NCI-H2227 treated with DMSO at 0.1 percent for 48 hours (cell line): ENCODE measurements at regions not wholly inside any gene's neighbourhood (a gene's known extent, or its start where the extent isn't known, plus 50 kb on each side); places are given as distances from the start of the nearest gene placed in this dataset.
"Not testable (repeated sequence)": the region's sequence is repeated elsewhere in the genome, so short reads cannot be mapped to it uniquely, and the experiment has no call there.

ENCODE experiments used
- DNase-seq: peaks from one replicate; lab custom pipeline; 2025; lab: John Stamatoyannopoulos, UW

GRCh38 chr3:104132566-104133403 lies 1233.9 kb upstream of the ALCAM start:
- no peak for DNase-seq

GRCh38 chr3:104133630-104134029 lies 1233.1 kb upstream of the ALCAM start:
- no peak for DNase-seq

- DNase-seq = no peak
Measured at GRCh38 chr3:104137116-104137515, 1229.6 kb upstream of the ALCAM start.

DNA sequence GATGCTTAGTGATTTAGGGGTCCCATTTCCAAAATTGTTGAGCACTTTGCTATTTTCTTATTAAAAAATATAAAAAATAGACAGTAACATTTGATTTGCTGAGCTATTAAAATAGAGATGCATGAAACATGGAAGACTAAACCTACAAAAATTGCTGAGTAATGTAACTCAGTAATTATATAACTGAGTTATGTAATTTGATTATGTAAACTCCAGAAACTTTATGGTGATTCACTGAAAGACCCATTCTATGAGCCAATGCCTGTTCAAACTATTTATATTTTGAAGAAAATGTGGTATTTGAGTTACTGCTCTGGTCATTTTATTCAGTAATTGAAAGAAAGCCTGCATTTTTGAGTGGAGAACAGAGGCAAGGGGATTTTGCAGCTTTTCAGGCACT lies 1221.5 kb upstream of the ALCAM start:
- no peak for DNase-seq

DNA sequence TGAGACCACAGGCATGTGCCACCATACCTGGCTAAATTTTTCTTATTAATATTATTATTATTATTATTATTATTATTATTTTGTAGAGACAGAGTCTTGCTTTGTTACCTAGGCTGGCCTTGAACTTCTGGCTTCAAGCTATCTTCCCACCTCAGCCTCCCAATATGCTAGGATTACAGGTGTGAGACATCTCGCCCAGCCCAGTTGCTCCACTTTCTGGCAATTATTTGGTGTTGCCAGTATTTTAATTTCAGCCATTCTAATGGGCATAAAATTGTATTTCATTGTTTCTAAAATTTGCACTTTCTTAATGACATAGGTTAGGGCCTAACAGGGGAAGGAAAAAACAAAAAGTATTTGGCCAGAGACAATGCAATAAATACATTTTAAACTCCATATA lies 1217.6 kb upstream of the ALCAM start:
- no peak for DNase-seq

- DNase-seq = no peak
Measured at GRCh38 chr3:104150724-104151123, 1216.0 kb upstream of the ALCAM start.

- no peak for DNase-seq
Measured at GRCh38 chr3:104154896-104155295, 1211.8 kb upstream of the ALCAM start.

GRCh38 chr3:104165866-104166265 lies 1200.8 kb upstream of the ALCAM start:
- DNase-seq = no peak

GRCh38 chr3:104168386-104168785 lies 1198.3 kb upstream of the ALCAM start:
- no peak for DNase-seq

GRCh38 chr3:104175696-104176095 lies 1191.0 kb upstream of the ALCAM start:
- DNase-seq = no peak

GRCh38 chr3:104176706-104177105 lies 1190.0 kb upstream of the ALCAM start:
- DNase-seq = no peak

GRCh38 chr3:104178680-104179079 lies 1188.0 kb upstream of the ALCAM start:
- no peak for DNase-seq

DNA sequence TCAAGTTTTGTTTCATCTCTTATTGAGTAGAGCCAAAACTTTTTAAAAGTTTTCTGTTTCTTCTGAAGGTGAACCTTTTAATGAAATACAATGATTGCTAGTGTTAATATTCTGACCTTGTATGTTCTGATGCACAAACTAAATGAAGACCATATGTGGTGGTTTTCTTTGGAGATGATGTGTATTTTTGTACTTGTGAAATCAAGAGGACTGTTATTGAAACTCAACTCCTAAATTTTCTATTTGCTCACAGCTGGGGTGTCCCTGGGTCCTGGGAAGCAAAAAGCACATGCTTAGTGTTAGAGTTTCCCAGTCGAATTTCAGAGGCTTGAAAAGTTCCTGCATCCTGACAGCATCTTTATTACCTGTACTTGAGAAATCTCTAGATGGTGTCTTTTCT lies 1185.8 kb upstream of the ALCAM start:
- no peak for DNase-seq

DNA sequence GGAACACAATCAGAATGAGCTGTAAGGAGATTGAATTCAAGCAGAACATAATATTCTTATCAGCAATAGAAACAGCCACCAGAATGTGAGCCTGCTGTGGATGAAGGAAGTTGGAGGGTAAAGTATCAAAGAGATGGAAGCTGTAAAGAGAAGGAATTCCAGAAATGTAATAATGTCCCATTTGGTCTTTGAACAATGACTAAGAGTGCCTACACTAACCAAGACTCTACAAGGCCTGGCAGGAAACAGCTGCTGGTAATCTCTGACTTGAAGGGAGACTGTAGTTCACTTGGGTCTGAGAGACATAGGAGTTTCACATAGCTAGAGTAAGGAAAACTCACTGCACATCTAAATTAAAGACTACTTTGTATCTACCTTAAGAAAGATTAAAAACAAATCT lies 1176.0 kb upstream of the ALCAM start:
- no peak for DNase-seq

- no peak for DNase-seq
Measured at GRCh38 chr3:104198131-104198530, 1168.6 kb upstream of the ALCAM start.

- DNase-seq = no peak
Measured at GRCh38 chr3:104206925-104207324, 1159.8 kb upstream of the ALCAM start.

GRCh38 chr3:104214277-104214676 lies 1152.4 kb upstream of the ALCAM start:
- DNase-seq = no peak

GRCh38 chr3:104214937-104215336 lies 1151.8 kb upstream of the ALCAM start:
- DNase-seq = no peak

- not testable (repeated sequence) for DNase-seq
Measured at GRCh38 chr3:104219046-104219445, 1147.7 kb upstream of the ALCAM start.

DNA sequence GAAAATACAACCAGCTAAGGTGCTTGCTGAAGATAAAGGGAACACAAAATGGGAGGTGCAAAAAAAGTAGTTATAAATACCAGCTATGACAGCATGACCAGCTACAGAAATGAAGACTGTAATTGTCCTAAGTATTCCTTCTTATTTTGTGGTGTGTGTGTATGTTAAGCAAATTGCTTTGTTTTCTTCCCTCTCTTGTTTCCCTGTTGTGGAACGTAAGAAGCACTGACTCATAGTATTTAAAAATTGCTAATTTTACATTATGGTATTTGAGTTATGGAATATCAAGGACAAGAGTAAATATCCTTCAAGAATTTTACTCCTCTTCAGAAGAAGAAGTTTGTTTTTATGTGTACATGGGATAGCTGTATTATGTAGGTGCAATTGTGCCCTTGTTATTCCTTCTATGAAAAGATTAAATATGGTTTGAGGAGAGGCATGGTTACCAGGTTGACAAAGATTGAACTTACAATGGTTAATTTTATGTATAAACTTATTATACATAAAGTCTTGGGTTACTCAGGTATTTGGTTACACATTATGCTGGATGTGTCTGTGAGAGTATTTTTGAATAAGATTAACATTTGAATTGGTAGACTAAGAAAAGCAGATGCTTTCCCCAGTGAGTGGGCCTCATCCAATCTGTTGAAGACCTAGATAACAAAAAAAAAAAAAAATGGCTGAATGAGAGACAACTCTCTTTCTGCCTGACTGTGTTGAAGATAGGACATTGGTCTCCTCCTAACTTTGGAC lies 1132.1 kb upstream of the ALCAM start:
- DNase-seq = no peak

GRCh38 chr3:104244680-104245220 lies 1122.0 kb upstream of the ALCAM start:
- DNase-seq = no peak

- DNase-seq = no peak
Measured at GRCh38 chr3:104245261-104245660, 1121.4 kb upstream of the ALCAM start.

GRCh38 chr3:104245981-104246380 lies 1120.7 kb upstream of the ALCAM start:
- DNase-seq = no peak
